Hepatocyte (in vitro differentiated cells): ENCODE measurements at regions not wholly inside any gene's neighbourhood (a gene's known extent, or its start where the extent isn't known, plus 50 kb on each side); places are given as distances from the start of the nearest gene placed in this dataset.

ENCODE experiments used
- DNase-seq: peaks from one replicate; pipeline ENCODE4 v3.0.0-alpha.2; 2016; ENCODE audit warnings: low spot score
- H2AFZ ChIP-seq: fragments of 200-600 bp; sonication (generic); 2 replicates; pipeline ENCODE4 v1.6.0; 2016; ENCODE audit warnings: antibody characterized with exemption, mild to moderate bottlenecking
- H3K27ac ChIP-seq: fragments of 200-600 bp; sonication (generic); 2 replicates; pipeline ENCODE4 v1.5.1; 2016; ENCODE audit warnings: mild to moderate bottlenecking
- H3K27me3 ChIP-seq: fragments of 200-600 bp; sonication (generic); 2 replicates; pipeline ENCODE4 v1.6.1; 2016
- H3K36me3 ChIP-seq: fragments of 200-600 bp; sonication (generic); replicated peaks from 2 replicates; pipeline ENCODE4 v1.5.1; 2016; ENCODE audit warnings: low read depth; ENCODE audit not compliant: insufficient read depth
- H3K4me1 ChIP-seq: fragments of 200-600 bp; sonication (generic); 2 replicates; pipeline ENCODE4 v1.5.1; 2016; ENCODE audit warnings: mild to moderate bottlenecking, moderate library complexity; ENCODE audit not compliant: insufficient read depth
- H3K4me2 ChIP-seq: fragments of 200-600 bp; sonication (generic); 2 replicates; pipeline ENCODE4 v1.6.0; 2016
- H3K4me3 ChIP-seq: fragments of 200-600 bp; sonication (generic); 2 replicates; pipeline ENCODE4 v1.5.1; 2016; ENCODE audit warnings: mild to moderate bottlenecking
- H3K79me2 ChIP-seq: fragments of 200-600 bp; sonication (generic); 2 replicates; pipeline ENCODE4 v1.6.0; 2017; ENCODE audit warnings: mild to moderate bottlenecking
- H3K9me2 ChIP-seq: fragments of 200-600 bp; sonication (generic); replicated peaks from 2 replicates; pipeline ENCODE4 v1.6.0; 2017; ENCODE audit warnings: mild to moderate bottlenecking; ENCODE audit not compliant: insufficient read depth
- H3K9me3 ChIP-seq: fragments of 200-600 bp; sonication (generic); 2 replicates; pipeline ENCODE4 v1.5.1; 2016; ENCODE audit warnings: low read depth, mild to moderate bottlenecking
- H4K20me1 ChIP-seq: fragments of 200-600 bp; sonication (generic); 2 replicates; pipeline ENCODE4 v1.6.0; 2016; ENCODE audit warnings: mild to moderate bottlenecking; ENCODE audit not compliant: insufficient read depth, poor library complexity, severe bottlenecking
- EZH2 ChIP-seq: fragments of 200-600 bp; sonication (generic); IDR thresholded peaks from 2 replicates; pipeline ENCODE4 v1.6.1; 2016; ENCODE audit warnings: antibody characterized with exemption, mild to moderate bottlenecking, borderline replicate concordance
- EZH2phosphoT487 ChIP-seq: fragments of 200-600 bp; sonication (generic); IDR thresholded peaks from one replicate; pipeline ENCODE4 v1.6.1; 2018; ENCODE audit warnings: antibody characterized with exemption, mild to moderate bottlenecking, low read depth, moderate library complexity; ENCODE audit not compliant: unreplicated experiment, severe bottlenecking
- WGBS: methylation state at CpG from one replicate; pipeline ENCODE4 v1.1.6; 2016; ENCODE audit warnings: low lambda C conversion rate; ENCODE audit errors: missing lambda C conversion rate; 5-methylcytosine and 5-hydroxymethylcytosine counted together
- TF ChIP-seq, protein P1 (sequence below): fragments of 200-600 bp; sonication (generic); IDR thresholded peaks from 2 replicates; pipeline ENCODE4 v1.5.1; 2016; ENCODE audit warnings: antibody characterized with exemption, mild to moderate bottlenecking; ENCODE audit not compliant: poor library complexity

DNA sequence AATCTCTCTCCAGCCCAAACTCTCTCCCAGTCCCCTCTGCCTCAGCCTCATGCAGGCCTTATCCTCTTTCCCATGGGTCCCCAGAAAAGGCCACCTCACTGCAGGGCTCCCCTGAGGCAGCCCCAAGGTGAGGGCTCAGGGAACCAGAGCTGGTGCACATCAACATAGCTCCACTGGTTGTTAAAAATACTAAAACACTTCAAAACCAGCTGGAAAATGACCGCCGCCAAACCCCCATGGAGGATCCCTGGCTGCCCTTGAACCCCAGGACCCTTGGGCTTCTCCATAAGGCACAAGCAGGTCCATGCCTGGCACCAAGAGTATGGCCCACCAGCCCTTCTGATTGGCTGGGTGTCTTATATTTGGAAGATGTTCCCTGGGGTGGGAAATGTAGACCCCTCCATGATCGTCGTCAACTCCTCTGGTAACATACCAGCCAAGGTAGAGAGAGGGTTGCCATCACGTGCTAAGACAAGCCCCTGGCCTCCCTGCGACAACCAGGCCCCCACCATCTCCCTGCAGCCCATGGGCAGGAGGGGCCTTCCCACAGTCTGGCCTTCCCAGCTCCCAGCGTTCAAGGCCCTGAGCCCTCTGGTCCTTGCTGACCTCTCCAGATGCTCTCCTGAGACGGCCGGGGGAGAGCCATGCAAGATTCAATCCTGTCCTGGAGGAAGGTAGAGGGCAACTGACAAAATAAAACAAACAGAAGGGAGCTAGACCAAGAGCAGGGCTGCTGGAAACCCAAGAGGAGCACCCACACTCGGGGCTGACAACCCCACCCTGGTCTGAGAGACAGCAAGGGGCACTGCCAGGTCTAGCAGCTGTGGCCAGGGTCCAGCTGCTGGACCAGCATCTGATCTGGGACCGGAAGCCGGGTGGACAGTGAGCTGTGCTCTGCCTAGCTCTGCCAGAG is 132.1 kb upstream of the PRR20G start:
- 82% methylated on average over 12 of the region's 12 CpGs for WGBS
- H3K9me2 ChIP-seq = no peaks in the 10 kb centered on the region
- H3K27ac ChIP-seq = no peak overlapping the region
- no peak overlapping the region for H2AFZ ChIP-seq
- H4K20me1 ChIP-seq = no peaks in the 10 kb centered on the region
- no peaks in the 10 kb centered on the region for H3K4me1 ChIP-seq
- H3K36me3 ChIP-seq = no peaks in the 10 kb centered on the region
- TF ChIP-seq EZH2 (no peak), EZH2phosphoT487 (no peak)
- TF ChIP-seq, protein P1, sequence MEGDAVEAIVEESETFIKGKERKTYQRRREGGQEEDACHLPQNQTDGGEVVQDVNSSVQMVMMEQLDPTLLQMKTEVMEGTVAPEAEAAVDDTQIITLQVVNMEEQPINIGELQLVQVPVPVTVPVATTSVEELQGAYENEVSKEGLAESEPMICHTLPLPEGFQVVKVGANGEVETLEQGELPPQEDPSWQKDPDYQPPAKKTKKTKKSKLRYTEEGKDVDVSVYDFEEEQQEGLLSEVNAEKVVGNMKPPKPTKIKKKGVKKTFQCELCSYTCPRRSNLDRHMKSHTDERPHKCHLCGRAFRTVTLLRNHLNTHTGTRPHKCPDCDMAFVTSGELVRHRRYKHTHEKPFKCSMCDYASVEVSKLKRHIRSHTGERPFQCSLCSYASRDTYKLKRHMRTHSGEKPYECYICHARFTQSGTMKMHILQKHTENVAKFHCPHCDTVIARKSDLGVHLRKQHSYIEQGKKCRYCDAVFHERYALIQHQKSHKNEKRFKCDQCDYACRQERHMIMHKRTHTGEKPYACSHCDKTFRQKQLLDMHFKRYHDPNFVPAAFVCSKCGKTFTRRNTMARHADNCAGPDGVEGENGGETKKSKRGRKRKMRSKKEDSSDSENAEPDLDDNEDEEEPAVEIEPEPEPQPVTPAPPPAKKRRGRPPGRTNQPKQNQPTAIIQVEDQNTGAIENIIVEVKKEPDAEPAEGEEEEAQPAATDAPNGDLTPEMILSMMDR = no peak
- H3K9me3 ChIP-seq = no peaks in the 10 kb centered on the region
- peaks cover 38% of the 10 kb centered on the region for H3K27me3 ChIP-seq
- H3K4me2 ChIP-seq = no peak overlapping the region
- DNase-seq = no peak
- no peak overlapping the region for H3K4me3 ChIP-seq
- no peaks in the 10 kb centered on the region for H3K79me2 ChIP-seq

DNA sequence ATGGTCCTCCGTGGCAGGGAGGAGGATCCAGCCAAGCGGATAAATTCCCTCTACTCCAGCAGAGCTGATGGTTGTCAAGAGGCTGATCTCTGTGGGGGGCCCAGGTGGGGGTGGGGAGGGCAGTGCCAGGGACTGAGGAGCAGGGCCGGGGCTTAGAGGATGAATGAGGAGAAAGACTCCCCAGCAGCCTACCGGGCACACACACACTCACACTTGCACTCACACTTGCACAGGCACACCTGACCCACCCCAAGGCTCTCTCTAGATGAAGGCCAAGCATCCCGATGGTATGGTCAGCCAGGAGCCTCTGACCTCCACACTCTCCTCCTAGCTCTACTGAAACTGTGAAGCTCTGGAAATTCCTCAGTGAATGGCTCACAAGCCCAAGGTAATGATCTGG is 131.3 kb upstream of the PRR20G start:
- Histone ChIP-seq H3K79me2 (no peaks in the 10 kb centered on the region), H3K27me3 (peaks cover 38% of the 10 kb centered on the region), H3K9me3 (no peaks in the 10 kb centered on the region), H4K20me1 (no peaks in the 10 kb centered on the region), H3K4me2 (no peak overlapping the region), H3K36me3 (no peaks in the 10 kb centered on the region), H3K4me1 (no peaks in the 10 kb centered on the region), H3K27ac (no peak overlapping the region), H3K9me2 (no peaks in the 10 kb centered on the region), H3K4me3 (no peak overlapping the region), H2AFZ (no peak overlapping the region)
- WGBS = 64% methylated on average over 3 of the region's 5 CpGs
- DNase-seq = no peak
- TF ChIP-seq EZH2phosphoT487 (no peak), EZH2 (no peak)
- TF ChIP-seq, protein P1 = no peak

DNA sequence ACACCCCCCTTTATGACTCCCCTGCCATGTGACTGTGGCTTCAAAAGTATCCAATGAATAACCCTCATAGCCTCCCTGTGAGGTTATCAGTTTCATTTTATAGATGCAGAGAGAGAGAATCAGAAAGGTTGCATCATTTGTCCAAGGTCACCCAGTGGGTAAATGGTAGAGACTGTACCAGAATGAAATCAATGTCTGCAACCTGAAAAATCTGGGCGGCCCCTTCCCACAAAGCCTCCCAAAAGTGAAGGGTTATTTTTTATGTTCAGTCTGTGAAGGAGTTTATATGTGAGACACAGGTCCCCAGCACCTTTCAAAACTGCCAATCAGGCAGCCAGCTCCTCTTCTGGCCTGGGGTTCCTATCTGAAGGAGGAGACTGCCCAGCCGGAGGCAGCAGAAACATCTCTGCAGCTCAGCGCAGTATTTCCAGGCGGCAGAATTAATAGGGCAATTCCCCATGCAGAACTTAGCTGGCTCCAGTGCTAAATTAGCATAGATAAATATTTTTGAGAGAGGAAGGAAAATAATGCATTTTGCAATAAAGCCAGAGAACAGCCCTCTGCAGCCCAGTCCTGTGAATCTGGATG is 130.8 kb upstream of the PRR20G start:
- 59% methylated on average over 4 of the region's 4 CpGs for WGBS
- TF ChIP-seq EZH2 (no peak), EZH2phosphoT487 (no peak)
- TF ChIP-seq, protein P1 = no peak
- DNase-seq = no peak

More for the DNA sequence above, 130.8 kb upstream of the PRR20G start:
- H3K27me3 ChIP-seq = peaks cover 38% of the 10 kb centered on the region
- no peaks in the 10 kb centered on the region for H3K36me3 ChIP-seq
- no peaks in the 10 kb centered on the region for H3K4me1 ChIP-seq
- no peak overlapping the region for H3K4me3 ChIP-seq
- H3K9me3 ChIP-seq = no peaks in the 10 kb centered on the region
- no peaks in the 10 kb centered on the region for H3K9me2 ChIP-seq
- H3K27ac ChIP-seq = no peak overlapping the region
- no peak overlapping the region for H2AFZ ChIP-seq
- no peaks in the 10 kb centered on the region for H3K79me2 ChIP-seq
- H3K4me2 ChIP-seq = no peak overlapping the region
- no peaks in the 10 kb centered on the region for H4K20me1 ChIP-seq
